ENCODE measurements at regions not wholly inside any gene's neighbourhood (a gene's known extent, or its start where the extent isn't known, plus 50 kb on each side); places are given as distances from the start of the nearest gene placed in this dataset.

- DNase-seq (ENCODE audit: low spot score), result no peak
- peak; percentile 78 for FAIRE-seq
Measured at GRCh38 chr10:58014436-58014835, 253.3 kb downstream of the IPMK start.

GRCh38 chr10:58013406-58013805 is 254.3 kb downstream of the IPMK start:
- FAIRE-seq (no peak), DNase-seq (ENCODE audit: low spot score) (no peak)

GRCh38 chr10:58010073-58010702 is 257.5 kb downstream of the IPMK start:
- no peak for FAIRE-seq
- no peak for DNase-seq (ENCODE audit: low spot score)

GRCh38 chr10:58003945-58004344 is 263.7 kb downstream of the IPMK start:
- FAIRE-seq (no peak), DNase-seq (ENCODE audit: low spot score) (no peak)

GRCh38 chr10:58001159-58001558 is 266.5 kb downstream of the IPMK start:
- FAIRE-seq (no peak), DNase-seq (ENCODE audit: low spot score) (no peak)

GRCh38 chr10:57996536-57996935 is 271.2 kb downstream of the IPMK start:
- FAIRE-seq (no peak), DNase-seq (ENCODE audit: low spot score) (no peak)

- FAIRE-seq (no peak), DNase-seq (ENCODE audit: low spot score) (no peak)
Measured at GRCh38 chr10:57993302-57993701, 274.4 kb downstream of the IPMK start.

GRCh38 chr10:57992321-57993077 is 275.2 kb downstream of the IPMK start:
- FAIRE-seq (peak; percentile 76), DNase-seq (ENCODE audit: low spot score) (peak; percentile 33)

GRCh38 chr10:57988964-57989363 is 278.7 kb downstream of the IPMK start:
- DNase-seq (ENCODE audit: low spot score), result no peak
- no peak for FAIRE-seq

GRCh38 chr10:57987055-57987721 is 280.5 kb downstream of the IPMK start:
- DNase-seq (ENCODE audit: low spot score) (no peak), FAIRE-seq (no peak)

- DNase-seq (ENCODE audit: low spot score) (no peak), FAIRE-seq (no peak)
Measured at GRCh38 chr10:57986422-57986821, 281.3 kb downstream of the IPMK start.

- peak; percentile 91 for FAIRE-seq
- peak; percentile 72 for DNase-seq (ENCODE audit: low spot score)
Measured at GRCh38 chr10:57983281-57983791, 284.4 kb downstream of the IPMK start.

GRCh38 chr10:57982091-57982490 is 285.6 kb downstream of the IPMK start:
- no peak for FAIRE-seq

GRCh38 chr10:57979956-57980355 is 287.7 kb downstream of the IPMK start:
- no peak for FAIRE-seq

More at GRCh38 chr10:57982091-57982490, 285.6 kb downstream of the IPMK start:
- no peak for DNase-seq (ENCODE audit: low spot score)

GRCh38 chr10:57979491-57979890 is 288.2 kb downstream of the IPMK start:
- no peak for DNase-seq (ENCODE audit: low spot score)
- no peak for FAIRE-seq

More at GRCh38 chr10:57979956-57980355, 287.7 kb downstream of the IPMK start:
- DNase-seq (ENCODE audit: low spot score), result no peak

GRCh38 chr10:57977262-57977661 is 290.4 kb downstream of the IPMK start:
- DNase-seq (ENCODE audit: low spot score) (no peak), FAIRE-seq (no peak)

- peak; percentile 8 for DNase-seq (ENCODE audit: low spot score)
- FAIRE-seq, result no peak
Measured at GRCh38 chr10:57973451-57973850, 294.2 kb downstream of the IPMK start.

GRCh38 chr10:57972783-57973182 is 294.9 kb downstream of the IPMK start:
- DNase-seq (ENCODE audit: low spot score) (no peak), FAIRE-seq (no peak)

GRCh38 chr10:57968328-57969016 is 299.2 kb downstream of the IPMK start:
- FAIRE-seq (no peak), DNase-seq (ENCODE audit: low spot score) (no peak)

GRCh38 chr10:57964351-57964750 is 303.3 kb downstream of the IPMK start:
- FAIRE-seq, result peak; percentile 98
- DNase-seq (ENCODE audit: low spot score), result peak; percentile 98

GRCh38 chr10:57963546-57963945 is 304.1 kb downstream of the IPMK start:
- no peak for DNase-seq (ENCODE audit: low spot score)

GRCh38 chr10:57962839-57963238 is 304.9 kb downstream of the IPMK start:
- no peak for FAIRE-seq

More at GRCh38 chr10:57963546-57963945, 304.1 kb downstream of the IPMK start:
- FAIRE-seq, result no peak

More at GRCh38 chr10:57962839-57963238, 304.9 kb downstream of the IPMK start:
- DNase-seq (ENCODE audit: low spot score), result no peak
